HEK293 (cell line): ENCODE measurements at regions not wholly inside any gene's neighbourhood (a gene's known extent, or its start where the extent isn't known, plus 50 kb on each side); places are given as distances from the start of the nearest gene placed in this dataset.

Experiments used
- GLI2 ChIP-seq: fragments of 450-650 bp; formaldehyde crosslinking; IDR thresholded peaks from 2 replicates; pipeline ENCODE4; 2017; ENCODE audit warnings: missing biosample characterization, missing genetic modification characterization, low read depth, borderline replicate concordance
- KLF9 ChIP-seq: fragments of 450-650 bp; formaldehyde crosslinking; IDR thresholded peaks from 2 replicates; pipeline ENCODE4 v1.5.1; 2016; ENCODE audit warnings: missing biosample characterization, missing genetic modification characterization, low read depth
- REPIN1 ChIP-seq: fragments of 450-650 bp; formaldehyde crosslinking; IDR thresholded peaks from 2 replicates; pipeline ENCODE4 v1.5.1; 2017; ENCODE audit warnings: missing biosample characterization, missing genetic modification characterization, low read depth
- REST ChIP-seq: fragments of 450-650 bp; formaldehyde crosslinking; IDR thresholded peaks from 2 replicates; pipeline ENCODE4 v1.5.1; 2016; ENCODE audit warnings: missing biosample characterization, missing genetic modification characterization
- SCRT1 ChIP-seq: fragments of 450-650 bp; formaldehyde crosslinking; IDR thresholded peaks from 2 replicates; pipeline ENCODE4 v1.5.1; 2016; ENCODE audit warnings: missing biosample characterization, missing genetic modification characterization, borderline replicate concordance
- SETDB1 ChIP-seq: IDR thresholded peaks from one replicate; pipeline ENCODE4 v1.6.1; 2017; ENCODE audit warnings: mild to moderate bottlenecking, low read length, moderate library complexity, mixed read lengths; ENCODE audit not compliant: insufficient read length
- WT1 ChIP-seq: fragments of 450-650 bp; formaldehyde crosslinking; IDR thresholded peaks from 2 replicates; pipeline ENCODE4 v1.5.1; 2016; ENCODE audit warnings: missing biosample characterization, missing genetic modification characterization
- YY2 ChIP-seq: fragments of 450-650 bp; formaldehyde crosslinking; IDR thresholded peaks from 2 replicates; pipeline ENCODE4 v1.5.1; 2016; ENCODE audit warnings: missing biosample characterization, missing genetic modification characterization
- ZEB2 ChIP-seq: fragments of 450-650 bp; formaldehyde crosslinking; IDR thresholded peaks from 2 replicates; pipeline ENCODE4 v1.5.1; 2016; ENCODE audit warnings: missing biosample characterization, missing genetic modification characterization
- ZFHX2 ChIP-seq: fragments of 450-650 bp; formaldehyde crosslinking; conservative IDR thresholded peaks from 2 replicates; pipeline ENCODE4 v1.5.1; 2016; ENCODE audit warnings: missing biosample characterization, missing genetic modification characterization
- ZIC2 ChIP-seq: fragments of 450-650 bp; formaldehyde crosslinking; IDR thresholded peaks from 2 replicates; pipeline ENCODE4 v1.5.1; 2016; ENCODE audit warnings: missing biosample characterization, missing genetic modification characterization
- ZNF10 ChIP-seq: fragments of 450-650 bp; formaldehyde crosslinking; IDR thresholded peaks from 2 replicates; pipeline ENCODE4 v1.5.1; 2017; ENCODE audit warnings: missing biosample characterization, missing genetic modification characterization
- ZNF146 ChIP-seq: fragments of 450-650 bp; formaldehyde crosslinking; IDR thresholded peaks from 2 replicates; pipeline ENCODE4 v1.5.1; 2016; ENCODE audit warnings: missing biosample characterization, missing genetic modification characterization
- ZNF175 ChIP-seq: fragments of 450-650 bp; formaldehyde crosslinking; IDR thresholded peaks from 2 replicates; pipeline ENCODE4 v1.5.1; 2016; ENCODE audit warnings: missing biosample characterization, missing genetic modification characterization
- ZNF184 ChIP-seq: fragments of 450-650 bp; IDR thresholded peaks from 2 replicates; pipeline ENCODE4 v1.5.1; 2018; ENCODE audit warnings: missing biosample characterization, mild to moderate bottlenecking, missing genetic modification characterization
- ZNF19 ChIP-seq: fragments of 450-650 bp; formaldehyde crosslinking; IDR thresholded peaks from 2 replicates; pipeline ENCODE4; 2016; ENCODE audit warnings: missing biosample characterization, missing genetic modification characterization, low read depth
- ZNF211 ChIP-seq: fragments of 450-650 bp; formaldehyde crosslinking; IDR thresholded peaks from 2 replicates; pipeline ENCODE4 v1.5.1; 2016; ENCODE audit warnings: low read depth, missing biosample characterization, missing genetic modification characterization
- ZNF37A ChIP-seq: fragments of 450-650 bp; IDR thresholded peaks from 2 replicates; pipeline ENCODE4 v1.5.1; 2018; ENCODE audit warnings: missing biosample characterization, missing genetic modification characterization
- ZNF433 ChIP-seq: fragments of 450-650 bp; formaldehyde crosslinking; IDR thresholded peaks from 2 replicates; pipeline ENCODE4 v1.5.1; 2016; ENCODE audit warnings: missing biosample characterization, missing genetic modification characterization, low read depth
- ZNF580 ChIP-seq: fragments of 450-650 bp; formaldehyde crosslinking; IDR thresholded peaks from 2 replicates; pipeline ENCODE4 v1.5.1; 2016; ENCODE audit warnings: missing biosample characterization, missing genetic modification characterization
- ZNF645 ChIP-seq: fragments of 450-650 bp; formaldehyde crosslinking; IDR thresholded peaks from 2 replicates; pipeline ENCODE4; 2016; ENCODE audit warnings: missing biosample characterization, missing genetic modification characterization
- ZNF664 ChIP-seq: fragments of 450-650 bp; formaldehyde crosslinking; IDR thresholded peaks from 2 replicates; pipeline ENCODE4 v1.5.1; 2016; ENCODE audit warnings: missing biosample characterization, missing genetic modification characterization
- ZNF692 ChIP-seq: fragments of 450-650 bp; formaldehyde crosslinking; IDR thresholded peaks from 2 replicates; pipeline ENCODE4 v1.5.1; 2016; ENCODE audit warnings: missing biosample characterization, missing genetic modification characterization
- TF ChIP-seq, protein P1 (sequence below): fragments of 450-650 bp; formaldehyde crosslinking; IDR thresholded peaks from 2 replicates; pipeline ENCODE4 v1.5.1; 2016; ENCODE audit warnings: missing biosample characterization, missing genetic modification characterization, borderline replicate concordance
- TF ChIP-seq, protein P2 (sequence below): fragments of 450-650 bp; formaldehyde crosslinking; IDR thresholded peaks from 2 replicates; pipeline ENCODE4 v1.5.1; 2016; ENCODE audit warnings: missing biosample characterization, missing genetic modification characterization
- TF ChIP-seq, protein P3 (sequence below): fragments of 450-650 bp; IDR thresholded peaks from 2 replicates; pipeline ENCODE4 v1.5.1; 2018; ENCODE audit warnings: missing biosample characterization, mild to moderate bottlenecking, missing genetic modification characterization

GRCh38 chr5:174520420-174521396, 203.7 kb upstream of the MSX2 start (continued):
- TF ChIP-seq KLF9 (tag by site-specific recombination) (no peak; the same call in 1 of the 2 replicates), ZIC2 (peak; percentile 100), ZNF184 (peak; percentile 31; the same call in 1 of the 2 replicates), ZNF37A (tag by site-specific recombination) (no peak), ZNF10 (peak; percentile 69), ZNF146 (peak; percentile 27; the same call in 1 of the 2 replicates), SCRT1 (tag by site-specific recombination) (peak; percentile 80; the same call in 1 of the 2 replicates), ZNF580 (tag by site-specific recombination) (no peak), ZNF211 (tag by site-specific recombination) (no peak), GLI2 (tag by site-specific recombination) (peak; percentile 85; the same call in 1 of the 2 replicates), ZNF433 (tag by site-specific recombination) (no peak), YY2 (no peak), SETDB1 (no peak), ZNF175 (tag by site-specific recombination) (no peak), ZFHX2 (peak; percentile 56), ZNF645 (tag by site-specific recombination) (0 out of 2 replicates have a peak, but pooled peaks have one; percentile 54), ZNF664 (peak; percentile 46), WT1 (tag by site-specific recombination) (peak; percentile 82), REPIN1 (no peak), REST (tag by site-specific recombination) (peak; percentile 59), ZNF692 (peak; percentile 86), ZNF19 (no peak), ZEB2 (tag by site-specific recombination) (peak; percentile 95)
- TF ChIP-seq, protein P1, sequence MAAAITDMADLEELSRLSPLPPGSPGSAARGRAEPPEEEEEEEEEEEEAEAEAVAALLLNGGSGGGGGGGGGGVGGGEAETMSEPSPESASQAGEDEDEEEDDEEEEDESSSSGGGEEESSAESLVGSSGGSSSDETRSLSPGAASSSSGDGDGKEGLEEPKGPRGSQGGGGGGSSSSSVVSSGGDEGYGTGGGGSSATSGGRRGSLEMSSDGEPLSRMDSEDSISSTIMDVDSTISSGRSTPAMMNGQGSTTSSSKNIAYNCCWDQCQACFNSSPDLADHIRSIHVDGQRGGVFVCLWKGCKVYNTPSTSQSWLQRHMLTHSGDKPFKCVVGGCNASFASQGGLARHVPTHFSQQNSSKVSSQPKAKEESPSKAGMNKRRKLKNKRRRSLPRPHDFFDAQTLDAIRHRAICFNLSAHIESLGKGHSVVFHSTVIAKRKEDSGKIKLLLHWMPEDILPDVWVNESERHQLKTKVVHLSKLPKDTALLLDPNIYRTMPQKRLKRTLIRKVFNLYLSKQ (tag by site-specific recombination): no peak
- TF ChIP-seq, protein P2, sequence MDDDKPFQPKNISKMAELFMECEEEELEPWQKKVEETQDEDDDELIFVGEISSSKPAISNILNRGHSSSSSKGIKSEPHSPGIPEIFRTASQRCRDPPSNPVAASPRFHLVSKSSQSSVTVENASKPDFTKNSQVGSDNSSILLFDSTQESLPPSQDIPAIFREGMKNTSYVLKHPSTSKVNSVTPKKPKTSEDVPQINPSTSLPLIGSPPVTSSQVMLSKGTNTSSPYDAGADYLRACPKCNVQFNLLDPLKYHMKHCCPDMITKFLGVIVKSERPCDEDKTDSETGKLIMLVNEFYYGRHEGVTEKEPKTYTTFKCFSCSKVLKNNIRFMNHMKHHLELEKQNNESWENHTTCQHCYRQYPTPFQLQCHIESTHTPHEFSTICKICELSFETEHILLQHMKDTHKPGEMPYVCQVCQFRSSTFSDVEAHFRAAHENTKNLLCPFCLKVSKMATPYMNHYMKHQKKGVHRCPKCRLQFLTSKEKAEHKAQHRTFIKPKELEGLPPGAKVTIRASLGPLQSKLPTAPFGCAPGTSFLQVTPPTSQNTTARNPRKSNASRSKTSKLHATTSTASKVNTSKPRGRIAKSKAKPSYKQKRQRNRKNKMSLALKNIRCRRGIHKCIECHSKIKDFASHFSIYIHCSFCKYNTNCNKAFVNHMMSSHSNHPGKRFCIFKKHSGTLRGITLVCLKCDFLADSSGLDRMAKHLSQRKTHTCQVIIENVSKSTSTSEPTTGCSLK (tag by site-specific recombination): no peak
- TF ChIP-seq, protein P3, sequence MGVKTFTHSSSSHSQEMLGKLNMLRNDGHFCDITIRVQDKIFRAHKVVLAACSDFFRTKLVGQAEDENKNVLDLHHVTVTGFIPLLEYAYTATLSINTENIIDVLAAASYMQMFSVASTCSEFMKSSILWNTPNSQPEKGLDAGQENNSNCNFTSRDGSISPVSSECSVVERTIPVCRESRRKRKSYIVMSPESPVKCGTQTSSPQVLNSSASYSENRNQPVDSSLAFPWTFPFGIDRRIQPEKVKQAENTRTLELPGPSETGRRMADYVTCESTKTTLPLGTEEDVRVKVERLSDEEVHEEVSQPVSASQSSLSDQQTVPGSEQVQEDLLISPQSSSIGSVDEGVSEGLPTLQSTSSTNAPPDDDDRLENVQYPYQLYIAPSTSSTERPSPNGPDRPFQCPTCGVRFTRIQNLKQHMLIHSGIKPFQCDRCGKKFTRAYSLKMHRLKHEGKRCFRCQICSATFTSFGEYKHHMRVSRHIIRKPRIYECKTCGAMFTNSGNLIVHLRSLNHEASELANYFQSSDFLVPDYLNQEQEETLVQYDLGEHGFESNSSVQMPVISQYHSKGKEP (tag by site-specific recombination): no peak
